Esophagus (tissue), 2 donors: ENCODE measurements at regions not wholly inside any gene's neighbourhood (a gene's known extent, or its start where the extent isn't known, plus 50 kb on each side); places are given as distances from the start of the nearest gene placed in this dataset.

ENCODE experiments used
- H3K27ac ChIP-seq, 2 donors: one replicate each; pipeline ENCODE4 v1.5.1; 2013; ENCODE audit warnings: low read depth in 2 of 2, mild to moderate bottlenecking in 2 of 2, inconsistent platforms in 1 of 2, low read length in 1 of 2, moderate library complexity in 1 of 2
- H3K27me3 ChIP-seq, 2 donors: one replicate each; pipeline ENCODE4 v1.6.1; 2013; ENCODE audit warnings: low read length in 2 of 2, control low read depth in 1 of 2, mild to moderate bottlenecking in 1 of 2; ENCODE audit not compliant: insufficient read depth in 2 of 2, control insufficient read depth in 1 of 2
- H3K36me3 ChIP-seq, 2 donors: one replicate each; pipeline ENCODE4 v1.6.1; 2013; ENCODE audit warnings: low read length in 1 of 2; ENCODE audit not compliant: control insufficient read depth in 2 of 2, insufficient read depth in 2 of 2
- H3K4me1 ChIP-seq, 2 donors: one replicate each; pipeline ENCODE4 v1.6.1; 2013; ENCODE audit warnings: low read length in 1 of 2; ENCODE audit not compliant: control insufficient read depth in 2 of 2, insufficient read depth in 2 of 2
- H3K4me3 ChIP-seq, 2 donors: one replicate each; pipeline ENCODE4 v1.5.1; 2013; ENCODE audit warnings: low read length in 2 of 2, mild to moderate bottlenecking in 2 of 2, low read depth in 1 of 2, moderate library complexity in 1 of 2
- H3K9me3 ChIP-seq, 2 donors: one replicate each; pipeline ENCODE4 v1.6.1; 2013; ENCODE audit warnings: mild to moderate bottlenecking in 2 of 2, low read depth in 1 of 2, low read length in 1 of 2, moderate library complexity in 1 of 2; ENCODE audit not compliant: control insufficient read depth in 2 of 2, insufficient read depth in 1 of 2
- WGBS, 2 donors: extraction: QIAGEN DNeasy Blood & Tissue Kit; methylation state at CpG; one replicate each; pipeline ENCODE4 v1.1.7; 2013; 5-methylcytosine and 5-hydroxymethylcytosine counted together
- donor health status: healthy with polysubstance abuse.
- donor health status: Bipolar disorder and iron deficiency.

- Histone ChIP-seq H3K4me1 (no peaks in the 10 kb centered on the region), H3K4me3 (no peak overlapping the region), H3K27me3 (no peaks in the 10 kb centered on the region), H3K9me3 (peaks cover 2 to 3% of the 10 kb centered on the region in 2 donors), H3K36me3 (no peaks in the 10 kb centered on the region), H3K27ac (no peak overlapping the region)
- WGBS, 2 donors: 37 to 39% methylated on average over 1 of the region's 1 CpG
Observed at GRCh38 chr16:63945806-63946205, 1176.1 kb downstream of the CDH11 start.

- H3K27ac ChIP-seq: no peak overlapping the region
- H3K27me3 ChIP-seq: no peaks in the 10 kb centered on the region
- no peaks in the 10 kb centered on the region for H3K4me1 ChIP-seq
- 76 to 80% methylated on average over 6 of the region's 6 CpGs for WGBS, 2 donors
- no peak overlapping the region for H3K4me3 ChIP-seq
- no peaks in the 10 kb centered on the region for H3K36me3 ChIP-seq
- peaks cover 2 to 3% of the 10 kb centered on the region in 2 donors for H3K9me3 ChIP-seq
Observed at GRCh38 chr16:63943566-63943965, 1178.3 kb downstream of the CDH11 start.

- H3K4me1 ChIP-seq: no peaks in the 10 kb centered on the region
- H3K9me3 ChIP-seq: peaks cover 2% of the 10 kb centered on the region in 2 donors
- H3K4me3 ChIP-seq: no peak overlapping the region
- 75% methylated on average over 4 of the region's 4 CpGs for WGBS, 2 donors
- no peaks in the 10 kb centered on the region for H3K27me3 ChIP-seq
- no peaks in the 10 kb centered on the region for H3K36me3 ChIP-seq
- H3K27ac ChIP-seq: no peak overlapping the region
Observed at GRCh38 chr16:63938661-63939060, 1183.2 kb downstream of the CDH11 start.

- Histone ChIP-seq H3K27ac (no peak overlapping the region), H3K27me3 (no peaks in the 10 kb centered on the region), H3K9me3 (no peaks in the 10 kb centered on the region), H3K4me3 (no peak overlapping the region), H3K36me3 (no peaks in the 10 kb centered on the region), H3K4me1 (no peaks in the 10 kb centered on the region)
- 70 to 71% methylated on average over 3 of the region's 3 CpGs for WGBS, 2 donors
Observed at GRCh38 chr16:63933841-63934240, 1188.0 kb downstream of the CDH11 start.

GRCh38 chr16:63928421-63928820 is 1193.4 kb downstream of the CDH11 start:
- Histone ChIP-seq H3K27me3 (no peaks in the 10 kb centered on the region), H3K36me3 (no peaks in the 10 kb centered on the region), H3K27ac (no peak overlapping the region), H3K4me3 (no peak overlapping the region), H3K9me3 (no peaks in the 10 kb centered on the region), H3K4me1 (no peaks in the 10 kb centered on the region)
- WGBS, 2 donors: 83 to 91% methylated on average over 4 of the region's 4 CpGs

- no peaks in the 10 kb centered on the region for H3K9me3 ChIP-seq
- H3K4me1 ChIP-seq: no peaks in the 10 kb centered on the region
- H3K36me3 ChIP-seq: no peaks in the 10 kb centered on the region
- no peaks in the 10 kb centered on the region for H3K27me3 ChIP-seq
- WGBS, 2 donors: 74 to 83% methylated on average over 5 of the region's 5 CpGs
- H3K4me3 ChIP-seq: no peak overlapping the region
- H3K27ac ChIP-seq: no peak overlapping the region
Observed at GRCh38 chr16:63925221-63925620, 1196.6 kb downstream of the CDH11 start.

- H3K9me3 ChIP-seq: no peaks in the 10 kb centered on the region
- H3K4me3 ChIP-seq: no peak overlapping the region
- H3K4me1 ChIP-seq: no peaks in the 10 kb centered on the region
- H3K27ac ChIP-seq: no peak overlapping the region
- H3K36me3 ChIP-seq: no peaks in the 10 kb centered on the region
- H3K27me3 ChIP-seq: no peaks in the 10 kb centered on the region
Observed at GRCh38 chr16:63922560-63922959, 1199.3 kb downstream of the CDH11 start.

GRCh38 chr16:63921737-63922295 is 1200.0 kb downstream of the CDH11 start:
- WGBS, 2 donors: 40 to 54% methylated on average over 3 of the region's 3 CpGs
- Histone ChIP-seq H3K4me3 (no peak overlapping the region), H3K36me3 (no peaks in the 10 kb centered on the region), H3K4me1 (no peaks in the 10 kb centered on the region), H3K9me3 (no peaks in the 10 kb centered on the region), H3K27me3 (no peaks in the 10 kb centered on the region), H3K27ac (no peak overlapping the region)

- no peaks in the 10 kb centered on the region for H3K27me3 ChIP-seq
- no peaks in the 10 kb centered on the region for H3K36me3 ChIP-seq
- H3K4me3 ChIP-seq: no peak overlapping the region
- no peak overlapping the region for H3K27ac ChIP-seq
- no peaks in the 10 kb centered on the region for H3K4me1 ChIP-seq
- WGBS, 2 donors: 87 to 90% methylated on average over 1 of the region's 1 CpG
- H3K9me3 ChIP-seq: no peaks in the 10 kb centered on the region
Observed at GRCh38 chr16:63913290-63913689, 1208.6 kb downstream of the CDH11 start.

GRCh38 chr16:63907251-63907650 is 1214.6 kb downstream of the CDH11 start:
- no peak overlapping the region for H3K4me3 ChIP-seq
- H3K4me1 ChIP-seq: no peaks in the 10 kb centered on the region
- H3K9me3 ChIP-seq: no peaks in the 10 kb centered on the region
- 80 to 82% methylated on average over 2 of the region's 2 CpGs for WGBS, 2 donors
- no peaks in the 10 kb centered on the region for H3K27me3 ChIP-seq
- no peaks in the 10 kb centered on the region for H3K36me3 ChIP-seq
- no peak overlapping the region for H3K27ac ChIP-seq
